ENCODE measurements at regions not wholly inside any gene's neighbourhood (a gene's known extent, or its start where the extent isn't known, plus 50 kb on each side); places are given as distances from the start of the nearest gene placed in this dataset.

- TF ChIP-seq YY1 (IDR thresholded peaks at IDR 0.05; ENCODE audit: extremely low read depth, insufficient replicate concordance, low read depth, low read length) (no peak), ELF1 (IDR thresholded peaks at IDR 0.05; ENCODE audit: borderline replicate concordance, low read depth) (no peak), CTCF (IDR thresholded peaks at IDR 0.05 in 2 of 3, conservative IDR thresholded peaks at IDR 0.05 in 1 of 3; ENCODE audit: borderline replicate concordance in 1 of 3, insufficient read depth in 1 of 3, low read depth in 2 of 3, low read length in 2 of 3) (no peak), ZBTB33 (IDR thresholded peaks at IDR 0.05; ENCODE audit: extremely low read depth, insufficient replicate concordance, low read length) (no peak), EZH2 (IDR thresholded peaks at IDR 0.05) (no peak), ATF3 (IDR thresholded peaks at IDR 0.05) (no peak), EGR1 (IDR thresholded peaks at IDR 0.05; ENCODE audit: low read depth) (no peak), MAX (IDR thresholded peaks at IDR 0.05) (no peak), CEBPB (IDR thresholded peaks at IDR 0.05; ENCODE audit: low read depth) (no peak), POLR2AphosphoS5 (IDR thresholded peaks at IDR 0.05; ENCODE audit: low read depth, low read length) (no peak), CBX3 (IDR thresholded peaks at IDR 0.05; ENCODE audit: low read depth) (no peak)
- Histone ChIP-seq H2AFZ (ENCODE audit: low read depth, low read length, poor library complexity, severe bottlenecking) (no peak overlapping the region), H3K9ac (ENCODE audit: low read length) (no peak overlapping the region), H3K4me3 (replicated peaks in 1 of 2; ENCODE audit: low read depth in 1 of 2, low read length in 2 of 2) (no peak overlapping the region), H3K9me2 (ENCODE audit: insufficient read depth) (no peaks in the 10 kb centered on the region), H3K36me3 (ENCODE audit: control insufficient read depth in 1 of 2, insufficient read depth in 2 of 2, low read length in 2 of 2) (no peaks in the 10 kb centered on the region), H3K27ac (ENCODE audit: low read depth, low read length) (no peak overlapping the region), H3K4me2 (ENCODE audit: low read length) (no peak overlapping the region), H4K20me1 (ENCODE audit: insufficient read depth) (no peaks in the 10 kb centered on the region), H3K27me3 (ENCODE audit: insufficient read depth, low read length) (no peaks in the 10 kb centered on the region), H3K9me3 (ENCODE audit: control insufficient read depth in 1 of 2, insufficient read depth in 1 of 2, low read depth in 1 of 2, low read length in 2 of 2) (peaks cover 5 to 11% of the 10 kb centered on the region in 2 experiments; a peak in 2 of 4 replicates), H3K4me1 (ENCODE audit: control insufficient read depth in 1 of 2, insufficient read depth in 2 of 2, low read length in 2 of 2) (no peaks in the 10 kb centered on the region), H3K79me2 (ENCODE audit: insufficient read depth, low read length) (no peaks in the 10 kb centered on the region)
- no TSS peak for BruUV-seq (replicated peaks)
- RAD21 ChIA-PET (ENCODE audit: low non-redundant PET in 1 of 2, low total read pairs in 2 of 2, uncharacterized antibody in 2 of 2, unreplicated experiment in 2 of 2) = no interaction called here
- CTCF ChIA-PET = no interaction called here
- DNase-seq (ENCODE audit: low read depth, low spot score) (no peak), ATAC-seq (no peak)
- POLR2A ChIA-PET = no interaction called here
- intact Hi-C loops (cut with micrococcal nuclease) = no loop called here
These were observed 409.4 kb upstream of the CTNND2 start for GRCh38 chr5:12313602-12314001.

All from HCT116 (cell line).